PFSK-1 (cell line): ENCODE measurements at regions not wholly inside any gene's neighbourhood (a gene's known extent, or its start where the extent isn't known, plus 50 kb on each side); places are given as distances from the start of the nearest gene placed in this dataset.

Experiments
- POLR2AphosphoS5 ChIP-seq: IDR thresholded peaks from 2 replicates; pipeline ENCODE4 v1.6.1; 2012; ENCODE audit warnings: low read depth, mild to moderate bottlenecking, control low read depth, low read length, moderate library complexity
- SIN3A ChIP-seq: IDR thresholded peaks from 2 replicates; pipeline ENCODE4 v1.6.1; 2012; ENCODE audit warnings: mild to moderate bottlenecking, low read length, moderate library complexity, borderline replicate concordance; ENCODE audit not compliant: insufficient read depth
- TAF1 ChIP-seq: IDR thresholded peaks from 2 replicates; pipeline ENCODE4 v1.6.1; 2012; ENCODE audit warnings: low read length, control low read depth, borderline replicate concordance; ENCODE audit not compliant: insufficient read depth

- TF ChIP-seq POLR2AphosphoS5 (no peak), SIN3A (no peak), TAF1 (no peak)
Observed at GRCh38 chr1:221190249-221190648, 311.0 kb downstream of the HLX start.
